ENCODE measurements at regions not wholly inside any gene's neighbourhood (a gene's known extent, or its start where the extent isn't known, plus 50 kb on each side); places are given as distances from the start of the nearest gene placed in this dataset.
A peak's percentile ranks its signal among the peaks of the same experiment; 100 is the strongest.
"Not testable (repeated sequence)": the region's sequence is repeated elsewhere in the genome, so short reads cannot be mapped to it uniquely, and the experiment has no call there.

DNA sequence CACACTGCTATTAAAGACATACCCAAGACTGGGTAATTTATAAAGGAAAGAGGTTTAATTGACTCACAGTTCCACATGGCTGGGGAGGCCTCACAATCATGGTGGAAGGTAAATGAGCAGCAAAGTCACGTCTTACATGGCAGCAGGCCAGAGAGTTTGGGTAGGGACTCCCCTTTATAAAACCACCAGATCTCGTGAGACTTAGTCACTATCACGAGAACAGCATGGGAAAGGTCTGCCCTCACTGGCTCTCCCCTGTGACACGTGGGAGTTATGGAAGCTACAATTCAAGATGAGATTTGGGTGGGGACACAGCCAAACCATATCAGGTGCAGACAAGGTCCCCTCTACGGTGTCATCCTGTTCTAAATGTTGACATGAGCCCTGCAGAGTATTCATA is 332.5 kb downstream of the QKI start:
- DNase-seq (ENCODE audit: low read depth): not testable (repeated sequence)

GRCh38 chr6:163745536-163746400 is 331.2 kb downstream of the QKI start:
- peak; percentile 93 for DNase-seq (ENCODE audit: low read depth)

GRCh38 chr6:163744256-163744925 is 329.9 kb downstream of the QKI start:
- DNase-seq (ENCODE audit: low read depth): no peak

DNA sequence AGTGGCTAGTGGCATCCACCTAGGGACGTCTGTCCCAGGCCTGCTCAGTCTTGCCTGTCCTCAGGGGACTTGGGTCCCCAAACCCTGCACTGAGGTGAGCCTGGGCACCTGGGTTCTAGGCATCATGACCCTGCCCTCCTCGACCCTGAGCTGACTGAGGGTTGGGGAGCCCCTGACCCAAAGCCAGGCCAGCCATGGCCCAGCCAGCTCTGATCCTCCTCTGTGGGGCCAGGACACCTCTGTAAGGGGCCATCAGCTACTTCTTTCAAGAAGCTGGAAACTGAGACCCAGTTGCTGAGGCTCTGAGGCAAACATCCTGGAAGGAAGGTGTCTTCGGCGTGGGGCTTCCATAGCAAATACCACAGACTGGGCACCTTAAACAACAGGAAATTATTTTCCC is 329.3 kb downstream of the QKI start:
- no peak for DNase-seq (ENCODE audit: low read depth)

DNA sequence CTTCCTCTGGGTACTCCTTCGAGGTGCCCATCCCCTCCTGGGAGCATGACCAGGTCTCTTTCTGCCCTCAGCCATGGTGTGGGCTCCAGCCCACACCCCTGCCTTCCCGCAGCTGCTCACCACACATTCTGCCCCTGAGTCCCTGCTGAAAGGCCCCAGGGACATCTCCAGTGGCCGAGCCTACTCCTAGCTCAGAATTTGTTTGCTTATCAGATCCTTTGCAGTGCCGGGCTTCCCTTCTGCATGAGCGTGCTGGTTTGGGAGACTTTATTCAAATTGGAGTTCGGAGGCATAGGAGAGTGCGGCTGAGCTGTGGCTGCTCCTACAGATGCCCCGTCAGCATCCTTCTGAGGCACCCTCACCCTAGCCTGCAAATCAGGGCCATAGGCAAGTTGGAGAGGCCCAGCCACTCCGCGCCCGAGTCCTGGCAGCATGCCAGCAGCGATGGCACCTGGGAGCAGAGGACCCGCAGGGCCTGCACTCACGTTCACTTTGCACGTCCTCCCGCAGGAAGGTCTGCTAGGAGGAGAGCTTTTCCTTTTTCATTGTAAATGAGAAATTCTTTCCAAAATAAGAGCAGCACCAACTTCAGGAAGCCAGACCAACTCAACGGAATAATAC is 327.3 kb downstream of the QKI start:
- DNase-seq (ENCODE audit: low read depth): no peak

DNA sequence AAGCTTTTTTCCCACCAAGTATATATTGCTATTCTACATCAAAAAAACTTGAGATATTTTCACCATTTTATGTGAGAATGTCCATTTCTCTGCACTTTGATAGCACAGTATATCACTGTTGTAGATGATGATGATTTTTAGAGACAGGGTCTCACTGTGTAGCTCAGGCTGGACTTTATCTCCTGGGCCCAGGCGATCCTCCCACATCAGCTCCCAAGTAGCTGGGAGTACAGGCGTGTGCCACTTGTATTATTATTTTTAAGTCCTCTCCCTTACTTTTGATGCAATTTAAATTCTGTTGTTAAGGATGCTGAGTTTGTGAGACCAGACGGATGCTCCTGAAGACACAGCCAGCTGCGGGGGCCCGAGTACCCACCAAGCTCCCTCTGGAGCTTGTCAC is 326.8 kb downstream of the QKI start:
- DNase-seq (ENCODE audit: low read depth): no peak

DNA sequence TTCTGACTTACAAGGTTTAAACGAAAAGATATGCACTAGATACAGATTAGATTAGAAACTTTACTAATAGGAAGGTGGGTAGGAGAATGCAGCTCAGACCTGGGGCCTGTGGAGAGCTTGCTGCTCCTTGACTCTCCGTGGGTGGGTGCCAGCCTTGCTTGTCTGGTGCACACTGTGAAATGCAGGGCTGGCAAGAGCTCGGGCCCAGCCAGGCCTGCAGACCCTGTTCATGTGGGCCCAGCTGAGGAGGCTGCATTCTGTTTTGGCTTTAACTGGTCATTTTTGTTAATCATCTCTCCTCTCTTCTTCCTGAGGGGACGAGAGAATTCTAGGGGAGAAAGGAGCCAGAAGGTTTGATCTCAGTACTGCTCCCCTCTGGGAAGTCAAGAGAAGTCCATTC is 325.4 kb downstream of the QKI start:
- no peak for DNase-seq (ENCODE audit: low read depth)

GRCh38 chr6:163739408-163739725 is 324.8 kb downstream of the QKI start:
- no peak for DNase-seq (ENCODE audit: low read depth)

GRCh38 chr6:163738725-163739407 is 324.3 kb downstream of the QKI start:
- no peak for DNase-seq (ENCODE audit: low read depth)

- DNase-seq (ENCODE audit: low read depth): no peak
Measured at GRCh38 chr6:163738304-163738703, 323.8 kb downstream of the QKI start.

- DNase-seq (ENCODE audit: low read depth): no peak
Measured at GRCh38 chr6:163735076-163735475, 320.6 kb downstream of the QKI start.

DNA sequence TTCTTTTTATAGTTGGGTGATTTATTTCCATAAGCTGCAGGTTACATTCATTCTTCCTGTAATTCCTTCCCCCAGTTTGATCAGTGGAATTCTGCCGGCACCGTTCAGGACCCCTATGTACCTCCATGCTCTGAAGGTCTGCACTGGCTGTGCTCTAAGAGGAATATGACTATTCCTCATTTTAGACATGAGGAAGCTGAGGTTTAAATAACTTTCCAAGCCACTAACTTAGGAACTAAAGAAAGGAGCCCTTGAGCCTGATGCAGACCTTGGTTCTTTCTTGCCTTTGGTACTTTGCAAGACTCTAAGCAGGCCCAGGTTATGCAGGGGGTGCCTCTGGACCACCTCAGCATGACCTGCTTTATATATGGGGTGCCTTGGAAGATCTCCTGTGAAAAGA is 318.5 kb downstream of the QKI start:
- no peak for DNase-seq (ENCODE audit: low read depth)

DNA sequence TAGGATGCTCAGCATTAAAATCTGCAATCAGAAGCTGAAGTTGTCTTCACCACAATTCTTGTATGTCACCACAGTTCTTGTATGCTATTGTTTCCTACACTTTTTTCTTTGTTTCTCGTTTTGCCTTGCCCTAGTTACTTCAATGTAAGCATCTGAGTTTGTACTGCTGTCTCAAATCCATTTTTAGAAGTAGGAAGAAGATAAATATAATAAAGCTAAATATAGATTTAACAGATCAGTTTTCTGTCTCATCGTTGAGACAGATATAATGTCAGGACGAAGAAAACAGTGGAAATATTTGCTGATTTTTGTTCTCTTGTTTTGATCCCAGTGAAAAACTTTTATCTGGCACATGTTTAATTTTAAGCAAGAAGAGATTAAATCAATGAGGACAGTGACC is 318.0 kb downstream of the QKI start:
- no peak for DNase-seq (ENCODE audit: low read depth)

GRCh38 chr6:163732014-163732351 is 317.5 kb downstream of the QKI start:
- DNase-seq (ENCODE audit: low read depth): not testable (repeated sequence)

- no peak for DNase-seq (ENCODE audit: low read depth)
Measured at GRCh38 chr6:163731215-163732013, 316.9 kb downstream of the QKI start.

- no peak for DNase-seq (ENCODE audit: low read depth)
Measured at GRCh38 chr6:163730246-163731210, 316.0 kb downstream of the QKI start.

- DNase-seq (ENCODE audit: low read depth): no peak
Measured at GRCh38 chr6:163729127-163729872, 314.8 kb downstream of the QKI start.

GRCh38 chr6:163728442-163729126 is 314.1 kb downstream of the QKI start:
- no peak for DNase-seq (ENCODE audit: low read depth)

GRCh38 chr6:163726037-163726695 is 311.6 kb downstream of the QKI start:
- DNase-seq (ENCODE audit: low read depth): no peak

All from Daoy (cell line).